Stomach (tissue), 4 donors: ENCODE measurements at regions not wholly inside any gene's neighbourhood (a gene's known extent, or its start where the extent isn't known, plus 50 kb on each side); places are given as distances from the start of the nearest gene placed in this dataset.

Source experiments
- EP300 ChIP-seq: sonication (generic); formaldehyde crosslinking; IDR thresholded peaks from one replicate; pipeline ENCODE4 v1.6.1; 2017; ENCODE audit warnings: antibody characterized with exemption
- POLR2A ChIP-seq, 4 donors: fragments of 450-650 bp; IDR thresholded peaks; one replicate each; pipeline ENCODE4 v1.6.1; 2016; ENCODE audit warnings: antibody characterized with exemption in 4 of 4, control low read depth in 2 of 4, mild to moderate bottlenecking in 1 of 4, moderate library complexity in 1 of 4
- POLR2AphosphoS5 ChIP-seq, 3 donors: sonication (generic); formaldehyde crosslinking; IDR thresholded peaks; one replicate each; pipeline ENCODE4 v1.6.1; 2016; ENCODE audit warnings: antibody characterized with exemption in 3 of 3
- TF ChIP-seq, protein P1 (sequence below), 7 experiments: fragments of 450-650 bp in 4 of 7; fragments of 200-600 bp in 3 of 7; sonication (generic) in 3 of 7; IDR thresholded peaks; one replicate each; pipeline ENCODE4 v1.5.1; 2016 to 2019; ENCODE audit warnings: antibody characterized with exemption in 7 of 7, control low read depth in 2 of 7, mild to moderate bottlenecking in 1 of 7

GRCh38 chr20:12179692-12180091 is 262.0 kb downstream of the BTBD3 start:
- TF ChIP-seq, protein P1, sequence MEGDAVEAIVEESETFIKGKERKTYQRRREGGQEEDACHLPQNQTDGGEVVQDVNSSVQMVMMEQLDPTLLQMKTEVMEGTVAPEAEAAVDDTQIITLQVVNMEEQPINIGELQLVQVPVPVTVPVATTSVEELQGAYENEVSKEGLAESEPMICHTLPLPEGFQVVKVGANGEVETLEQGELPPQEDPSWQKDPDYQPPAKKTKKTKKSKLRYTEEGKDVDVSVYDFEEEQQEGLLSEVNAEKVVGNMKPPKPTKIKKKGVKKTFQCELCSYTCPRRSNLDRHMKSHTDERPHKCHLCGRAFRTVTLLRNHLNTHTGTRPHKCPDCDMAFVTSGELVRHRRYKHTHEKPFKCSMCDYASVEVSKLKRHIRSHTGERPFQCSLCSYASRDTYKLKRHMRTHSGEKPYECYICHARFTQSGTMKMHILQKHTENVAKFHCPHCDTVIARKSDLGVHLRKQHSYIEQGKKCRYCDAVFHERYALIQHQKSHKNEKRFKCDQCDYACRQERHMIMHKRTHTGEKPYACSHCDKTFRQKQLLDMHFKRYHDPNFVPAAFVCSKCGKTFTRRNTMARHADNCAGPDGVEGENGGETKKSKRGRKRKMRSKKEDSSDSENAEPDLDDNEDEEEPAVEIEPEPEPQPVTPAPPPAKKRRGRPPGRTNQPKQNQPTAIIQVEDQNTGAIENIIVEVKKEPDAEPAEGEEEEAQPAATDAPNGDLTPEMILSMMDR (IDR thresholded peaks at IDR 0.05): no peak
- TF ChIP-seq POLR2AphosphoS5 (IDR thresholded peaks at IDR 0.05) (no peak), POLR2A (IDR thresholded peaks at IDR 0.05) (no peak), EP300 (no peak)
